HAP-1 (cell line): ENCODE measurements at regions not wholly inside any gene's neighbourhood (a gene's known extent, or its start where the extent isn't known, plus 50 kb on each side); places are given as distances from the start of the nearest gene placed in this dataset.

Experiments
- DNase-seq, 2 experiments: peaks; one replicate each; pipeline ENCODE4 v3.0.0-alpha.2; 2016 to 2020; ENCODE audit warnings: low spot score in 2 of 2
- H3K27me3 ChIP-seq: fragments of 250-450 bp; sonication (Bioruptor Pico); 2 replicates; pipeline ENCODE4 v1.5.1; 2020; ENCODE audit warnings: low read depth, mild to moderate bottlenecking, moderate library complexity
- H3K36me3 ChIP-seq: fragments of 250-450 bp; sonication (Bioruptor Pico); replicated peaks from 2 replicates; pipeline ENCODE4 v1.5.1; 2020; ENCODE audit warnings: mild to moderate bottlenecking
- H3K4me1 ChIP-seq: fragments of 250-450 bp; sonication (Bioruptor Pico); 2 replicates; pipeline ENCODE4 v1.5.1; 2020; ENCODE audit warnings: mild to moderate bottlenecking
- H3K4me3 ChIP-seq: fragments of 250-450 bp; sonication (Bioruptor Pico); 2 replicates; pipeline ENCODE4 v1.5.1; 2020; ENCODE audit warnings: mild to moderate bottlenecking, moderate library complexity
- H3K9me3 ChIP-seq: fragments of 250-450 bp; sonication (Bioruptor Pico); 2 replicates; pipeline ENCODE4 v1.5.1; 2020; ENCODE audit warnings: mild to moderate bottlenecking, moderate library complexity
- in situ Hi-C: fragments of 300-500 bp; cut with MboI; formaldehyde crosslinking; loops from 3 replicates; pipeline ENCODE4 v1.14.3; 2020; ENCODE audit warnings: low sequenced_read_pairs, inconsistent platforms, mixed read lengths

GRCh38 chr13:31512331-31512730 lies 227.0 kb upstream of the RXFP2 start:
- H3K9me3 ChIP-seq, result no peaks in the 10 kb centered on the region
- in situ Hi-C loops, result no loop called here
- H3K36me3 ChIP-seq, result no peaks in the 10 kb centered on the region
- peaks cover 2% of the 10 kb centered on the region; the same call in 1 of the 2 replicates for H3K27me3 ChIP-seq
- no peak overlapping the region for H3K4me3 ChIP-seq
- no peak for DNase-seq
- H3K4me1 ChIP-seq, result no peaks in the 10 kb centered on the region

GRCh38 chr13:31514932-31515331 lies 224.4 kb upstream of the RXFP2 start:
- in situ Hi-C loops, result no loop called here

GRCh38 chr13:31515427-31515826 lies 223.9 kb upstream of the RXFP2 start:
- in situ Hi-C loops, result no loop called here
- H3K4me1 ChIP-seq, result no peaks in the 10 kb centered on the region
- DNase-seq, result no peak

More at GRCh38 chr13:31514932-31515331, 224.4 kb upstream of the RXFP2 start:
- no peaks in the 10 kb centered on the region for H3K9me3 ChIP-seq
- DNase-seq, result no peak
- no peaks in the 10 kb centered on the region for H3K36me3 ChIP-seq
- H3K4me3 ChIP-seq, result no peak overlapping the region
- no peaks in the 10 kb centered on the region for H3K4me1 ChIP-seq
- peaks cover 2% of the 10 kb centered on the region; the same call in 1 of the 2 replicates for H3K27me3 ChIP-seq

GRCh38 chr13:31517599-31517998 lies 221.7 kb upstream of the RXFP2 start:
- Histone ChIP-seq H3K9me3 (no peaks in the 10 kb centered on the region), H3K27me3 (peaks cover 2% of the 10 kb centered on the region; the same call in 1 of the 2 replicates), H3K4me3 (no peak overlapping the region), H3K4me1 (no peaks in the 10 kb centered on the region), H3K36me3 (no peaks in the 10 kb centered on the region)
- DNase-seq, result no peak
- in situ Hi-C loops, result no loop called here

More at GRCh38 chr13:31515427-31515826, 223.9 kb upstream of the RXFP2 start:
- Histone ChIP-seq H3K9me3 (no peaks in the 10 kb centered on the region), H3K27me3 (peaks cover 2% of the 10 kb centered on the region; the same call in 1 of the 2 replicates), H3K36me3 (no peaks in the 10 kb centered on the region), H3K4me3 (no peak overlapping the region)

GRCh38 chr13:31518645-31519044 lies 220.7 kb upstream of the RXFP2 start:
- H3K4me1 ChIP-seq, result no peaks in the 10 kb centered on the region
- peaks cover 2% of the 10 kb centered on the region; the same call in 1 of the 2 replicates for H3K27me3 ChIP-seq
- no peaks in the 10 kb centered on the region for H3K9me3 ChIP-seq
- in situ Hi-C loops, result no loop called here
- no peak for DNase-seq
- no peak overlapping the region for H3K4me3 ChIP-seq
- no peaks in the 10 kb centered on the region for H3K36me3 ChIP-seq

- H3K27me3 ChIP-seq, result no peaks in the 10 kb centered on the region
- in situ Hi-C loops, result no loop called here
- H3K4me3 ChIP-seq, result no peak overlapping the region
- no peak for DNase-seq
- no peaks in the 10 kb centered on the region for H3K4me1 ChIP-seq
- no peaks in the 10 kb centered on the region for H3K36me3 ChIP-seq
- H3K9me3 ChIP-seq, result no peaks in the 10 kb centered on the region
Measured at GRCh38 chr13:31521435-31521834, 217.9 kb upstream of the RXFP2 start.

GRCh38 chr13:31522396-31522795 lies 216.9 kb upstream of the RXFP2 start:
- no peak overlapping the region for H3K4me3 ChIP-seq
- H3K27me3 ChIP-seq, result no peaks in the 10 kb centered on the region

GRCh38 chr13:31528176-31528575 lies 211.2 kb upstream of the RXFP2 start:
- Histone ChIP-seq H3K27me3 (no peaks in the 10 kb centered on the region), H3K36me3 (no peaks in the 10 kb centered on the region), H3K4me3 (no peak overlapping the region), H3K4me1 (no peaks in the 10 kb centered on the region; the same call in 1 of the 2 replicates), H3K9me3 (no peaks in the 10 kb centered on the region)
- DNase-seq, result no peak
- in situ Hi-C loops, result loop anchor here (25.0 kb wide), 1 partner anchor 209 kb away; the partner anchor contains the start of gene RXFP2

More at GRCh38 chr13:31522396-31522795, 216.9 kb upstream of the RXFP2 start:
- Histone ChIP-seq H3K9me3 (no peaks in the 10 kb centered on the region), H3K4me1 (no peaks in the 10 kb centered on the region), H3K36me3 (no peaks in the 10 kb centered on the region)
- DNase-seq, result no peak
- in situ Hi-C loops, result no loop called here

GRCh38 chr13:31528758-31529157 lies 210.6 kb upstream of the RXFP2 start:
- Histone ChIP-seq H3K36me3 (no peaks in the 10 kb centered on the region), H3K4me3 (no peak overlapping the region), H3K4me1 (no peaks in the 10 kb centered on the region; the same call in 1 of the 2 replicates), H3K27me3 (no peaks in the 10 kb centered on the region), H3K9me3 (no peaks in the 10 kb centered on the region)
- DNase-seq, result no peak
- in situ Hi-C loops, result loop anchor here (25.0 kb wide), 1 partner anchor 209 kb away; the partner anchor contains the start of gene RXFP2

GRCh38 chr13:31530922-31531321 lies 208.4 kb upstream of the RXFP2 start:
- Histone ChIP-seq H3K4me1 (no peaks in the 10 kb centered on the region; the same call in 1 of the 2 replicates), H3K36me3 (no peaks in the 10 kb centered on the region), H3K9me3 (no peaks in the 10 kb centered on the region), H3K4me3 (no peak overlapping the region), H3K27me3 (no peaks in the 10 kb centered on the region)
- no peak for DNase-seq
- in situ Hi-C loops, result loop anchor here (25.0 kb wide), 1 partner anchor 206 kb away; the partner anchor contains the start of gene RXFP2

GRCh38 chr13:31537052-31537451 lies 202.3 kb upstream of the RXFP2 start:
- in situ Hi-C loops, result loop anchor here (25.0 kb wide), 1 partner anchor 200 kb away; the partner anchor contains the start of gene RXFP2
- Histone ChIP-seq H3K4me3 (no peak overlapping the region), H3K4me1 (peaks cover 7% of the 10 kb centered on the region), H3K27me3 (no peaks in the 10 kb centered on the region), H3K36me3 (no peaks in the 10 kb centered on the region), H3K9me3 (no peaks in the 10 kb centered on the region)
- DNase-seq, result no peak

- peaks cover 7% of the 10 kb centered on the region for H3K4me1 ChIP-seq
- peak; percentile 67 to 73 for DNase-seq
- H3K9me3 ChIP-seq, result no peaks in the 10 kb centered on the region
- H3K4me3 ChIP-seq, result no peak overlapping the region
- in situ Hi-C loops, result loop anchor here (25.0 kb wide), 1 partner anchor 199 kb away; the partner anchor contains the start of gene RXFP2
- no peaks in the 10 kb centered on the region for H3K27me3 ChIP-seq
- no peaks in the 10 kb centered on the region for H3K36me3 ChIP-seq
Measured at GRCh38 chr13:31538067-31539042, 201.0 kb upstream of the RXFP2 start.

- H3K4me3 ChIP-seq, result no peak overlapping the region
- no peak for DNase-seq
- H3K4me1 ChIP-seq, result peaks cover 7% of the 10 kb centered on the region
- H3K9me3 ChIP-seq, result no peaks in the 10 kb centered on the region
- in situ Hi-C loops, result loop anchor here (25.0 kb wide), 1 partner anchor 197 kb away; the partner anchor contains the start of gene RXFP2
- H3K27me3 ChIP-seq, result no peaks in the 10 kb centered on the region
- no peaks in the 10 kb centered on the region for H3K36me3 ChIP-seq
Measured at GRCh38 chr13:31540281-31540680, 199.0 kb upstream of the RXFP2 start.

- H3K27me3 ChIP-seq, result no peaks in the 10 kb centered on the region
- no peak for DNase-seq
- peaks cover 7% of the 10 kb centered on the region for H3K4me1 ChIP-seq
- H3K4me3 ChIP-seq, result no peak overlapping the region
- H3K36me3 ChIP-seq, result no peaks in the 10 kb centered on the region
- H3K9me3 ChIP-seq, result no peaks in the 10 kb centered on the region
- in situ Hi-C loops, result loop anchor here (25.0 kb wide), 1 partner anchor 194 kb away; the partner anchor contains the start of gene RXFP2
Measured at GRCh38 chr13:31543190-31543589, 196.1 kb upstream of the RXFP2 start.
